ENCODE measurements at regions not wholly inside any gene's neighbourhood (a gene's known extent, or its start where the extent isn't known, plus 50 kb on each side); places are given as distances from the start of the nearest gene placed in this dataset.
A peak's percentile ranks its signal among the peaks of the same experiment; 100 is the strongest.
"Not testable (repeated sequence)": the region's sequence is repeated elsewhere in the genome, so short reads cannot be mapped to it uniquely, and the experiment has no call there.

GRCh38 chr10:3917392-3917791, 132.4 kb upstream of the KLF6 start:
- H3K27me3 ChIP-seq (ENCODE audit: insufficient read depth, low read length, poor library complexity, severe bottlenecking); POLR2A ChIA-PET: not testable (repeated sequence)

GRCh38 chr10:3914733-3915132, 129.7 kb upstream of the KLF6 start:
- no peak overlapping the region for H3K4me3 Mint-ChIP-seq
- peaks cover 0 to 5% (median 2%) of the 10 kb centered on the region in 3 donors for H3K4me1 Mint-ChIP-seq
- no peaks in the 10 kb centered on the region for H3K4me1 ChIP-seq (ENCODE audit: insufficient read depth, low read length)
- no peak overlapping the region for H3K4me3 ChIP-seq (ENCODE audit: low read length)
- peaks cover 0 to 8% (median 0%) of the 10 kb centered on the region in 5 donors for H3K9me3 Mint-ChIP-seq
- DNase-seq = no peak
- ChIA-PET POLR2A (no interaction called here), CTCF (no interaction called here)
- no peaks in the 10 kb centered on the region for H3K36me3 ChIP-seq (ENCODE audit: insufficient read depth, low read length)
- peak overlapping the region in 1 of 8 donors; percentile 63 for H3K27ac Mint-ChIP-seq
- peaks cover 0 to 4% (median 2%) of the 10 kb centered on the region in 3 donors for H3K36me3 Mint-ChIP-seq
- no peaks in the 10 kb centered on the region for H3K9me3 ChIP-seq (ENCODE audit: low read length)
- no peaks in the 10 kb centered on the region for H3K27me3 ChIP-seq (ENCODE audit: insufficient read depth, low read length, poor library complexity, severe bottlenecking)
- peaks cover 0 to 3% of the 10 kb centered on the region in 2 donors for H3K27me3 Mint-ChIP-seq
- no peak overlapping the region for H3K27ac ChIP-seq (ENCODE audit: low read depth, low read length)

More at GRCh38 chr10:3917392-3917791, 132.4 kb upstream of the KLF6 start:
- H3K9me3 ChIP-seq (ENCODE audit: low read length); CTCF ChIA-PET; H3K36me3 Mint-ChIP-seq; H3K27ac ChIP-seq (ENCODE audit: low read depth, low read length); H3K27ac Mint-ChIP-seq; H3K36me3 ChIP-seq (ENCODE audit: insufficient read depth, low read length); H3K4me1 ChIP-seq (ENCODE audit: insufficient read depth, low read length); H3K9me3 Mint-ChIP-seq; DNase-seq; H3K27me3 Mint-ChIP-seq; H3K4me3 ChIP-seq (ENCODE audit: low read length); H3K4me3 Mint-ChIP-seq: not testable (repeated sequence)
- H3K4me1 Mint-ChIP-seq = peaks cover 3 to 13% (median 4%) of the 10 kb centered on the region in 3 donors

DNA sequence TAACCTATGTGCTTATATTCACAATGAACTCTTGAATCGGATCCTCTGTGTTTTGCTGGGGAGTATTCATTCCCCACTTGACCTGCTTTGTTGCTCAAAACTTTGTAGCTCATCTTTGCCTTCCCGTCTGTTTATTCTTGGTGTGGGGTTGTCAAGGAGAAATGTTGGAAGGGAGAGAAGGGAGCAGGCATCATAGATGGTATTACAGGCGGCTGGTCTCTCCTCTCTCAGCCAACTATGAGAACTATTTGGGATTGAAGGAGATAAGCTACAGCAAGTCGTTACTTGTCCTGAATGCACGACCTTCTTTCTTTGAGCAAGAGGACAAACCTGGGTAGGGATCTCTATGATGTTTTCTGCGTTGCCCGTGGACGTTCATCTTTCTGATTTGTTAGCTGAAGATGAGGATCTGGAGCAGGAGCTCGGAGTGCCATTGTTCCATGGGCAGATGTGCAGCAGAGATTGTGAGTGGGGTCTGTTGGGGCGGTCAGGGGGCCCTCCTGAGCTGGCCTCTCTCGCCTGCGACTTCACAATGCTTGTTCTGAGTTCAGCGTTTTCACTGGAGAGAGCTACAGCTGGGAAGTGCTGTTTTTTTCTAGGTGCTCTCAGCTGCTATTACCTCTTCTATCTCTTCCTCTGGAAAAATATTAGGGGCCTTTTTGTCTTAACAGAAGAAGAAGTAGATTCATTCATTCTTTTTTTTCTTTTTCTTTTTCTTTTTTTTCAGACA, 126.9 kb upstream of the KLF6 start:
- H3K36me3 ChIP-seq (ENCODE audit: insufficient read depth, low read length) = no peaks in the 10 kb centered on the region
- H3K27me3 ChIP-seq (ENCODE audit: insufficient read depth, low read length, poor library complexity, severe bottlenecking) = no peaks in the 10 kb centered on the region
- no peak for DNase-seq
- Mint-ChIP-seq H3K4me3 (no peak overlapping the region), H3K27ac (peak overlapping the region in 3 of 8 donors; percentile 3 to 63 (median 5)), H3K27me3 (no peaks in the 10 kb centered on the region), H3K4me1 (peaks cover 0 to 4% (median 0%) of the 10 kb centered on the region in 3 donors), H3K36me3 (no peaks in the 10 kb centered on the region), H3K9me3 (no peaks in the 10 kb centered on the region)
- H3K9me3 ChIP-seq (ENCODE audit: low read length) = no peaks in the 10 kb centered on the region
- H3K4me3 ChIP-seq (ENCODE audit: low read length) = no peak overlapping the region
- POLR2A ChIA-PET = interaction anchor here (1.2 kb wide), 1 partner anchor 127 kb away, joined by 3 read pairs; the partner anchor contains the start of gene KLF6
- H3K4me1 ChIP-seq (ENCODE audit: insufficient read depth, low read length) = no peaks in the 10 kb centered on the region
- no peak overlapping the region for H3K27ac ChIP-seq (ENCODE audit: low read depth, low read length)
- CTCF ChIA-PET = no interaction called here

DNA sequence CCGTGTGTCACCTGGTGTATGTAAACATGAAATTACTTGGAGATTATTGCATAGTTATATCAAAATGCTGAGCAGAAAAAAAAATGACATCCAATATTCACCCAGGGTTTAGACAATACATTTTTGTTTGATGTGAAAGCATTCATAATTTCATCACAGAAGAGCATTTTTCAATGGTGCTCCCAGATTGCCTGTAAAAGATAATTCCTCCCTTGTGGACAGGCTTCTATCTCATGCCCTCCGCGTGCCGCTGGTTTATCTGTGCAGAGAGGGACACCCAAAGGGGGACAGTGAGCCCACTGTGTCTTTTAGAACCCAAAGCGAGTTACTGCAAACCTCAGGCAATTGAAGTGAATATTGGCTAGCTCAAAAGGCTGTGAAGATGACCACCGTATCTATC, 126.2 kb upstream of the KLF6 start:
- Mint-ChIP-seq H3K4me3 (no peak overlapping the region), H3K36me3 (no peaks in the 10 kb centered on the region), H3K4me1 (no peaks in the 10 kb centered on the region), H3K27ac (no peak overlapping the region), H3K9me3 (no peaks in the 10 kb centered on the region), H3K27me3 (no peaks in the 10 kb centered on the region)
- H3K4me1 ChIP-seq (ENCODE audit: insufficient read depth, low read length) = no peaks in the 10 kb centered on the region
- no peaks in the 10 kb centered on the region for H3K27me3 ChIP-seq (ENCODE audit: insufficient read depth, low read length, poor library complexity, severe bottlenecking)
- H3K27ac ChIP-seq (ENCODE audit: low read depth, low read length) = no peak overlapping the region
- no peaks in the 10 kb centered on the region for H3K9me3 ChIP-seq (ENCODE audit: low read length)
- ChIA-PET CTCF (no interaction called here), POLR2A (interaction anchor here (1.2 kb wide), 1 partner anchor 126 kb away, joined by 3 read pairs; the partner anchor contains the start of gene KLF6)
- H3K36me3 ChIP-seq (ENCODE audit: insufficient read depth, low read length) = no peaks in the 10 kb centered on the region
- no peak for DNase-seq
- H3K4me3 ChIP-seq (ENCODE audit: low read length) = no peak overlapping the region

- POLR2A ChIA-PET = interaction anchor here (1.0 kb wide), 1 partner anchor 124 kb away, joined by 3 read pairs; the partner anchor contains the start of gene KLF6
- no peaks in the 10 kb centered on the region for H3K9me3 Mint-ChIP-seq
- H3K27ac ChIP-seq (ENCODE audit: low read depth, low read length) = no peak overlapping the region
- no peak overlapping the region for H3K4me3 ChIP-seq (ENCODE audit: low read length)
- H3K27me3 Mint-ChIP-seq = no peaks in the 10 kb centered on the region
- H3K27ac Mint-ChIP-seq = no peak overlapping the region
- DNase-seq = no peak
- no peaks in the 10 kb centered on the region for H3K27me3 ChIP-seq (ENCODE audit: insufficient read depth, low read length, poor library complexity, severe bottlenecking)
- CTCF ChIA-PET = no interaction called here
- H3K4me3 Mint-ChIP-seq = no peak overlapping the region
- H3K9me3 ChIP-seq (ENCODE audit: low read length) = no peaks in the 10 kb centered on the region
- H3K36me3 Mint-ChIP-seq = no peaks in the 10 kb centered on the region
- no peaks in the 10 kb centered on the region for H3K36me3 ChIP-seq (ENCODE audit: insufficient read depth, low read length)
- H3K4me1 ChIP-seq (ENCODE audit: insufficient read depth, low read length) = no peaks in the 10 kb centered on the region
- no peaks in the 10 kb centered on the region for H3K4me1 Mint-ChIP-seq
Measured at GRCh38 chr10:3909339-3909738, 124.3 kb upstream of the KLF6 start.

DNA sequence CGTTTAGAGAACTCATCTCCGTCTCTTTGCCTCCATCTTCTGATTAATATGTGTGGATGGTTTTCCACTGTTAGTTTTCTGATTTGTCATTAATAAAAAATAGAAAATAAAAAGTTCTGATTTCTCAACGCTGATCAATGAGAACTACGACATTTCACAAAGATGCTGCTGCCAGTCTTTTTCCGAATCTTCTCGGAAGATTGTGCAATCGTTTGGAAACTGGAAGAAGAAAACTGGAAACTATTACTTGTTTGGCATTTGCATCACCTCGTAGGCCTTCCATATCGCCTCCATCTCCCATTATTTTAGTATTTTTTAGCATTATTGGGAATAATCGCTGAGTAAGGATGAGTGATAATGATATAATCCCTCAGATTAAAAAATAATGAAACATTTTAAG, 123.2 kb upstream of the KLF6 start:
- H3K27ac ChIP-seq (ENCODE audit: low read depth, low read length) = no peak overlapping the region
- CTCF ChIA-PET = no interaction called here
- no peaks in the 10 kb centered on the region for H3K27me3 ChIP-seq (ENCODE audit: insufficient read depth, low read length, poor library complexity, severe bottlenecking)
- Mint-ChIP-seq H3K27me3 (no peaks in the 10 kb centered on the region), H3K4me3 (no peak overlapping the region), H3K9me3 (no peaks in the 10 kb centered on the region), H3K27ac (no peak overlapping the region), H3K4me1 (no peaks in the 10 kb centered on the region), H3K36me3 (no peaks in the 10 kb centered on the region)
- POLR2A ChIA-PET = no interaction called here
- H3K36me3 ChIP-seq (ENCODE audit: insufficient read depth, low read length) = no peaks in the 10 kb centered on the region
- no peaks in the 10 kb centered on the region for H3K4me1 ChIP-seq (ENCODE audit: insufficient read depth, low read length)
- no peak for DNase-seq
- H3K4me3 ChIP-seq (ENCODE audit: low read length) = no peak overlapping the region
- H3K9me3 ChIP-seq (ENCODE audit: low read length) = no peaks in the 10 kb centered on the region

DNA sequence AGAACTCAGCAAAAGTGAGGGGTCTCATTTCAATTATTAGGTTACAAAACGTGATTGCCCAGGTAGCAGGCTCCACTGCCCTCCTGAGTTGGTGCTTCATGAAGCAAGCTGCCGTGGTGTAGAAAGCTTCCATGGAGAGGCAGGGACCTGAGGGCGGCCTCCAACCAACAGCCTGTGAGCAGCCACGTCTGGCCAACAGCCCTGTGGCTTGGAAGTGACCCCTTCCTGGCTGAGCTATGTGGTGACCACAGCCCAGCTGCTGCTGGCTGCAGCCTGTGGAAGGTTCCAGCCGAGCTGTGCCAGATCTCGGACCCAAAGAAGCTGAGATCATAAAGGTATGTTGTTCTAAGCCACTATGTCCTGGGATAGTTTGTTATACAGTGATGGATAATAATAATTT, 122.5 kb upstream of the KLF6 start:
- no peaks in the 10 kb centered on the region for H3K36me3 Mint-ChIP-seq
- POLR2A ChIA-PET = interaction anchor here (0.5 kb wide), 1 partner anchor 42 kb away, joined by 3 read pairs; no protein-coding TSS in a partner anchor

DNA sequence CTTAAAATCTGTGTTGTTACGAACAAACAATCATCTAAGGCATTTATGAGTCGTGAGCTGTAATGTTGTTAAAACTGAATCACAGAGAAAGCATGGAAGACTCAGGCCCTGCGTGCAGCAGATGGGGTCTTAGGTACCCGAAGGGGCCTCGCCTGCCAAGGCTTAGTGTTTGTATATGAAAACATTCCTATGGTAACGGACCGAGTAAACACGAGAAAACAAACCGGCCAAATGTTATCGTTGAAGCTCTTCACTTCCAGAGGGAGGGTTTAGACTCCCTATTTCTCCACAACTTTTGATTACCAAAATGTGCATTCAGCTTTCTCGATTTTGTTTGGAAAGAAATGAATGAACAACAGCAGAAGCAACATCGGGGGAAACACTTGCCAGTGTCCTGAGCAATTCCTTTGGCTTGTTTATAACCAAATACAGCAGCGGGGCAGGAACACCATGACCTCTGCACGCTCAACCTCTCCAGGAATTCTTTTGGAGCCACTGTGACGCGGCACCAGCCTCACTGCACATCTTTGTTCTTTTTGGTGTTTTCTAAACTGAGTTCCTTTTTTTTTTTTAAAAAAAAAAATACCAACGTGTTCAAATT, 121.6 kb upstream of the KLF6 start:
- Mint-ChIP-seq H3K36me3 (no peaks in the 10 kb centered on the region), H3K9me3 (no peaks in the 10 kb centered on the region), H3K27ac (peak overlapping the region in 3 of 8 donors; percentile 33 to 54 (median 35)), H3K4me1 (peaks cover 13 to 16% (median 15%) of the 10 kb centered on the region in 3 donors), H3K27me3 (no peaks in the 10 kb centered on the region), H3K4me3 (no peak overlapping the region)
- Histone ChIP-seq H3K4me3 (ENCODE audit: low read length) (no peak overlapping the region), H3K27ac (ENCODE audit: low read depth, low read length) (no peak overlapping the region), H3K4me1 (ENCODE audit: insufficient read depth, low read length) (peaks cover 12% of the 10 kb centered on the region), H3K9me3 (ENCODE audit: low read length) (no peaks in the 10 kb centered on the region), H3K27me3 (ENCODE audit: insufficient read depth, low read length, poor library complexity, severe bottlenecking) (no peaks in the 10 kb centered on the region), H3K36me3 (ENCODE audit: insufficient read depth, low read length) (no peaks in the 10 kb centered on the region)
- CTCF ChIA-PET = interaction anchor here (1.0 to 2.1 kb wide), 2 partner anchors 24 to 125 kb away, joined by 4 to 6 read pairs; no protein-coding TSS in a partner anchor
- POLR2A ChIA-PET = no interaction called here
- DNase-seq = no peak

More for the DNA sequence above, 122.5 kb upstream of the KLF6 start:
- Histone ChIP-seq H3K27me3 (ENCODE audit: insufficient read depth, low read length, poor library complexity, severe bottlenecking) (no peaks in the 10 kb centered on the region), H3K4me3 (ENCODE audit: low read length) (no peak overlapping the region), H3K9me3 (ENCODE audit: low read length) (no peaks in the 10 kb centered on the region), H3K27ac (ENCODE audit: low read depth, low read length) (no peak overlapping the region), H3K36me3 (ENCODE audit: insufficient read depth, low read length) (no peaks in the 10 kb centered on the region), H3K4me1 (ENCODE audit: insufficient read depth, low read length) (peaks cover 5% of the 10 kb centered on the region)
- no peak overlapping the region for H3K4me3 Mint-ChIP-seq
- no peaks in the 10 kb centered on the region for H3K9me3 Mint-ChIP-seq
- DNase-seq = no peak
- H3K27me3 Mint-ChIP-seq = no peaks in the 10 kb centered on the region
- CTCF ChIA-PET = interaction anchor here (2.1 kb wide), 1 partner anchor 23 kb away, joined by 6 read pairs; no protein-coding TSS in a partner anchor
- peaks cover 4 to 7% (median 6%) of the 10 kb centered on the region in 3 donors for H3K4me1 Mint-ChIP-seq
- peak overlapping the region in 1 of 8 donors; percentile 58 for H3K27ac Mint-ChIP-seq

Measured in CD8-positive, alpha-beta memory T cell (primary cell).